Suppressor macrophage treated with lipopolysaccharide for 1 hour (primary cell): ENCODE measurements at regions not wholly inside any gene's neighbourhood (a gene's known extent, or its start where the extent isn't known, plus 50 kb on each side); places are given as distances from the start of the nearest gene placed in this dataset.

Experiments used
- DNase-seq, 3 donors: peaks; one replicate each; pipeline ENCODE4 v3.0.0-alpha.2; 2020 to 2022

DNA sequence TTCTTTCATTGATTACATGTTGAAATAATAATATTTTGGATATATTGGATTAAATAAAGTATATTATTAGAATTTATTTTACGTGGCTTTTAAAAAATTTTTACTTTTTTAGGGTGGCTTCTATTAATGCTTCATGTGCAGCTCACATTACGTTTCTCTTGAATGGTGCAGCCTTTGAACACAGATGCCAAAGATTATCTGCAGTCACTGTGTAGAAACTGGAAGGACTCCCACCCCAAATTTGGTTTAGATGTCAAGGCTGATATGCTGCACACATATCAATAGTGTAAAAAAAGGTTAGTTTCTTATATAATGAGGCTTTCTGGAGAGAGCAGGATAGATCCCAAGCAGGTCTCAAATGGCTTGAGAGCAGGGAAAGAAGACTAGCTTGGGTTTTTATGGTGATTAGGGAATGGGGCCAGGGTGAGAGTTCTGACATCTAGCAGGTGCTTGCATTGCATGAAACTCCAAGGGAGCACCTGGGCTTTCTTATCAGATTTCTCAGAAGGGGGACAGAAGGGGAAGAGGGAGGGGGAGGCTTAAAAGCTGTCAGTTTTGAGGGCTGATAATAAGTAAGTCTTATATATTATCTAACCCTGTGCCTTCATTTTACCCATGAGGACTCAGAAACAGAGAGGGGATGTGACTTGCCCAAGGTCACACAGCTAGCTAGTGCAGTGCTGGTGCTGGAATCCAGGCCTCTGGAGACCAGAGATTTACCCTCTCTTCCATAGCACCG is 89.6 kb downstream of the CHST2 start:
- no peak for DNase-seq

- no peak for DNase-seq
Observed at GRCh38 chr3:143209715-143210059, 90.1 kb downstream of the CHST2 start.

- DNase-seq, result no peak
Observed at GRCh38 chr3:143210141-143210540, 90.6 kb downstream of the CHST2 start.

DNA sequence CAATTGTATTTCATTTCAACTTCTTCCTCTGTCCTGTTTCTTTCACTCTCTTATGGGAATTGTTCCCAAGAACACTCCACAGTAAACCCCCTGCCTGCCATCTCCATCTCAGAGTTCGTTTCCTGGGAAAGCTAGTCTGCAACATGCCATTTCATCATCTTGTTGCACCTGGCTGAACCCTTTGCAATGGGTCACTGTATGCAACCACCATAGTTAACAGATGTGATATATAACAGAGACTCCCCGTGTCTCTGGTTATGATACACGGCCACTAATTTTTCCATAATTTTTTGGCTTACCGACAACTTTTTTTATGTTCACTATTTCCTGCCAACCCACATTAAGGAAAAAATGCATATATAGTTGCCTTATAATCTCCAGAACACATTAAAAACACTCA is 95.5 kb downstream of the CHST2 start:
- DNase-seq, result no peak
